GM12865 (cell line): ENCODE measurements at regions not wholly inside any gene's neighbourhood (a gene's known extent, or its start where the extent isn't known, plus 50 kb on each side); places are given as distances from the start of the nearest gene placed in this dataset.

Source experiments
- DNase-seq: peaks from one replicate; pipeline ENCODE4 v3.0.0; 2010; ENCODE audit warnings: low read depth
- H3K4me3 ChIP-seq: 2 replicates; pipeline ENCODE4 v1.5.1; 2011; ENCODE audit warnings: mild to moderate bottlenecking, low read depth, low read length, control low read depth
- TF ChIP-seq, protein P1 (sequence below): IDR thresholded peaks from 2 replicates; pipeline ENCODE4 v1.5.1; 2011; ENCODE audit warnings: low read length, control low read depth, low read depth, inconsistent platforms; ENCODE audit not compliant: insufficient read depth; ENCODE audit errors: missing control alignments

DNA sequence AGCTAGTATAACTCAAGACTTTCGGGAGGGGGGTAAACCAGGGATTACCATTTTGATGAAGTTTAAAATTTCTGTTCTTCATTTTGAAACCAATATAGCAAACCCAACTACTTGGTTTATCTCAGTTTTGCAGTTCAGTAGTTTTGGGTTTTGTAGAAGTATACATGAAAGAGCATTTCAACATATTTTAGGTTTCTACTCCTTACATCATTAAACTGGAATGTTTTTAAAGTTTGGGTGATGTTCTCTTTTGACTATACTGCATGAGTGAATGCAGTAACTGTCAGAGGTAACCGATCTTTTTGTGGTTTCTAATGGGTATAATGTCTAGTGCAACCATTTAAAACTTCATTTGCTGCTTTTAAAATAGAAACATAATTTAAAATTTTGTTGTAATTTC, 248.3 kb upstream of the MAD2L1 start:
- H3K4me3 ChIP-seq, result no peak overlapping the region
- DNase-seq, result no peak
- TF ChIP-seq, protein P1, sequence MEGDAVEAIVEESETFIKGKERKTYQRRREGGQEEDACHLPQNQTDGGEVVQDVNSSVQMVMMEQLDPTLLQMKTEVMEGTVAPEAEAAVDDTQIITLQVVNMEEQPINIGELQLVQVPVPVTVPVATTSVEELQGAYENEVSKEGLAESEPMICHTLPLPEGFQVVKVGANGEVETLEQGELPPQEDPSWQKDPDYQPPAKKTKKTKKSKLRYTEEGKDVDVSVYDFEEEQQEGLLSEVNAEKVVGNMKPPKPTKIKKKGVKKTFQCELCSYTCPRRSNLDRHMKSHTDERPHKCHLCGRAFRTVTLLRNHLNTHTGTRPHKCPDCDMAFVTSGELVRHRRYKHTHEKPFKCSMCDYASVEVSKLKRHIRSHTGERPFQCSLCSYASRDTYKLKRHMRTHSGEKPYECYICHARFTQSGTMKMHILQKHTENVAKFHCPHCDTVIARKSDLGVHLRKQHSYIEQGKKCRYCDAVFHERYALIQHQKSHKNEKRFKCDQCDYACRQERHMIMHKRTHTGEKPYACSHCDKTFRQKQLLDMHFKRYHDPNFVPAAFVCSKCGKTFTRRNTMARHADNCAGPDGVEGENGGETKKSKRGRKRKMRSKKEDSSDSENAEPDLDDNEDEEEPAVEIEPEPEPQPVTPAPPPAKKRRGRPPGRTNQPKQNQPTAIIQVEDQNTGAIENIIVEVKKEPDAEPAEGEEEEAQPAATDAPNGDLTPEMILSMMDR, result no peak

DNA sequence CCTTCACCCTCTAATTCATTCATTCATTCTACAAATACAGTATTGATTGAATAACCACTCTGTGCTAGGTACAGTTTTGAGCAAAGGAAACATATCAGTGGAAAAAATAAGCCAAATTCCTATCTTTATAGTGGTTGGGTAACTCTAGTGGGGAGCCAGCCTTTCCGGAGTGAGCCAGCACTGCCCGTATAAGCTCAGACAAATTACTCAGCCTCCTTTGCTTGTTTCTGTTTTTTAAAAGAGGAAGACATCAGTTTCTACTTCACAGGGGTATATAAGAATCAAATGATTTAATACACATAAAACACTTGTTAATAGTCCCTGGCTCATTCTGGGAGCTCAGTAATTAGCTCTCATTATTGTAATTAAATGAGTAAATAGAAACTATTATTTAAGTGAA, 238.2 kb upstream of the MAD2L1 start:
- no peak overlapping the region for H3K4me3 ChIP-seq
- TF ChIP-seq, protein P1, result no peak
- no peak for DNase-seq

DNA sequence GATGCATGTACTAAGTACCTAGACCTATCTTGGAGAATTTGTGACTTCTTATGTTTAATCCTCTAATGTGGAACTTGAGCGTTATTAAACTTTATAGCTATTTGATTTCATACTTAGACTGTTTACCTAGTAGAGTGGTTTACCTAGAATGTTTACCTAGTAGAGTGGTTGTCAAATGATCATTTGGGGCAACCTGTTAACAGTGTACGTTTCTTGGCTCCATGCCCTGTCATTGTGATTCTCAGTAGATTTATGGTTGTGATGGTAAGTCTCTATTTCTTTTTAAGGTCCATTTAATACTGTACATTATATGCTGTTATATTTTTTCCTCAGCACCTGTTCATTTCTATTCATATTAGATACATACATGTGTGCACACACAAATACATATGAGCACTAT, 233.0 kb upstream of the MAD2L1 start:
- TF ChIP-seq, protein P1, result no peak
- DNase-seq, result no peak
- no peak overlapping the region for H3K4me3 ChIP-seq

DNA sequence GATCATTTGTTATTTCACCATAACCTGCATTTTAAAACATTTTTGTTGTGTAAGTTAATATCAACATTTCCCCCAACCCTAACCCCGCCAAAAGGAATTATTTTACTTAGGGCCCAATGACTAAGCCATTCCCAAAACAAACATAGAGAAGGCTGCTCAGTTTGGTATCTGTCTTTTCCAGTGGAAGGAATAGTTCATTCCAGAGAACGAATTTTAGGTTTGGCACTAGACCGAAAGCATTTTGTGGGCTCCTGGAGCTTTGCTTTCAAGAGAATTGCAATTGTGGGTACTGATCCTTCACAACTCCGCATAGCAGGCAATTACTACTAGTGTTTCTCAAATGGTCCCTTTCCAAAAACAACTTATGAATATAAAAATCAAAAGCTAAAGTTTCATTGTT, 226.7 kb upstream of the MAD2L1 start:
- no peak for DNase-seq
- no peak overlapping the region for H3K4me3 ChIP-seq
- TF ChIP-seq, protein P1, result no peak

DNA sequence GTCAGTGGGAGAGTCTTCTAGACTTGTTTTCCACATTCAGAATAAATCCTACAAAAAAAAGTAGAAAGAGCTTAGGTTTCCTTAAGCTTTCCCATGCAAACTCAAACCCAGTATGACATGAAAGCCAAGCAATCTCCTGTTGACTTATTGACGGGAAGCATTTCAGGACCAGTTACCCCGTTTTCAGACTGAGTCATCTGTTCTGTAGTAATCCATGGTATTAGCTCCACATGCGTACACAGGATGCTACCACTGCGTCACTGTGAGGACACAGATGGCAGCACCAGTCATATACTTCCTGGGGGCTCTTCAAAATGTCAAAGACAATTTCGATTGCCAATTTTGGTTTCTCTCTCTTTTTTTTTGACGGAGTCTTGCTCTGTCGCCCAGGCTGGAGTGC, 224.9 kb upstream of the MAD2L1 start:
- TF ChIP-seq, protein P1, result no peak
- no peak for DNase-seq
- no peak overlapping the region for H3K4me3 ChIP-seq

DNA sequence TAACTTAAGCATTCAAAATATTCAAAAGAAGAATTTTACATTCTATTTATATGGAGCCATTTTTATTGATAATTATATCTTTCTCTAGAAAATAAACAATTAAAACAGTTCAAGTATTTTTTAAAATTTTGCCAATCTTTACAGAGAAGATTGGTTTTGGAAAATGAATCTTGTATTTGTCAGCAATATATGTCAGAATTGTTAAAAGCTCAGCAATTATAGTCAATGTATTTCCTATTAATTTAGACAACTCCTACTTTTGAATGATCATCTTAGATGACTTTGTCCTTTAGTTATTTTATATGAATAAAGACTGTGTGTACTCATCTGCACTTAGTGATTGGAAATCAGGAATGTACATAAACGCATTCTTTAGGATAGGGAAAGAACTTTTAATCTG, 223.9 kb upstream of the MAD2L1 start:
- H3K4me3 ChIP-seq, result no peak overlapping the region
- TF ChIP-seq, protein P1, result no peak
- no peak for DNase-seq

DNA sequence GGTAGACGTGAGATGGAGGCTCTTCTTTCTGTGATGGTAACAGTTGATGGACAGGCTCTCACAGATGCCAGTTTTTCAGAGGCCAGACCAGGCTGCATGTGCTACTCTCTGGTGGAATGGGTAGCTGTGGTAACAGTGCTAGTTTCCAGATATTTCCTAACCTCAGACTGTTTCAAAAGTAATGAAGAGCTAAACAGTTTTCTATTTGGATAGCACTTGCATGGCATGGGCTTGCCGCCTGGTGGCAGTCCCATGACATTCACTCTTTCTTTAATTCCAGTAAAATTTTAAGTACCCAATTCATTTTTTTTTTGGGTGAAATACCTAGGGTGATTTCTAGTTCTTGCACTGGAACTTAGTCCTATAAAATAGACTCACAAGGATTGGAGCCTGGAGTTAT, 220.2 kb upstream of the MAD2L1 start:
- no peak overlapping the region for H3K4me3 ChIP-seq
- DNase-seq, result no peak
- TF ChIP-seq, protein P1, result no peak
